Cardiac septum (tissue), 1 donor: ENCODE measurements at regions not wholly inside any gene's neighbourhood (a gene's known extent, or its start where the extent isn't known, plus 50 kb on each side); places are given as distances from the start of the nearest gene placed in this dataset.

Experiments
- DNase-seq: peaks from one replicate; pipeline ENCODE4 v3.0.0-alpha.2; 2020; ENCODE audit warnings: low spot score
- intact Hi-C: fragments of 100-400 bp; cut with DNase I; formaldehyde crosslinking; loops from one replicate; pipeline ENCODE4 v1.14.0; 2022
- donor health status: DM: no; HTN: no; CAD: no.

- intact Hi-C loops: no loop called here
- DNase-seq: no peak
Observed at GRCh38 chr18:71831039-71831438, 713.1 kb downstream of the CBLN2 start.

- intact Hi-C loops: no loop called here
- DNase-seq: no peak
Observed at GRCh38 chr18:71827301-71827700, 716.8 kb downstream of the CBLN2 start.

GRCh38 chr18:71815305-71815704, 728.8 kb downstream of the CBLN2 start:
- intact Hi-C loops: no loop called here
- no peak for DNase-seq

- intact Hi-C loops: no loop called here
- no peak for DNase-seq
Observed at GRCh38 chr18:71809711-71810110, 734.4 kb downstream of the CBLN2 start.

- intact Hi-C loops: no loop called here
Observed at GRCh38 chr18:71808616-71809015, 735.5 kb downstream of the CBLN2 start.

GRCh38 chr18:71807586-71807985, 736.6 kb downstream of the CBLN2 start:
- DNase-seq: no peak
- intact Hi-C loops: no loop called here

More at GRCh38 chr18:71808616-71809015, 735.5 kb downstream of the CBLN2 start:
- DNase-seq: no peak

- intact Hi-C loops: no loop called here
- no peak for DNase-seq
Observed at GRCh38 chr18:71798986-71799673, 745.0 kb downstream of the CBLN2 start.

- DNase-seq: no peak
- intact Hi-C loops: no loop called here
Observed at GRCh38 chr18:71797554-71797953, 746.6 kb downstream of the CBLN2 start.

- intact Hi-C loops: no loop called here
- DNase-seq: no peak
Observed at GRCh38 chr18:71784777-71785176, 759.4 kb downstream of the CBLN2 start.

- intact Hi-C loops: no loop called here
- DNase-seq: no peak
Observed at GRCh38 chr18:71760541-71760940, 783.6 kb downstream of the CBLN2 start.

GRCh38 chr18:71754246-71754645, 789.9 kb downstream of the CBLN2 start:
- no peak for DNase-seq
- intact Hi-C loops: no loop called here

GRCh38 chr18:71743634-71744033, 800.5 kb downstream of the CBLN2 start:
- intact Hi-C loops: no loop called here
- DNase-seq: no peak

GRCh38 chr18:71729611-71730010, 814.5 kb downstream of the CBLN2 start:
- DNase-seq: no peak
- intact Hi-C loops: no loop called here

- DNase-seq: no peak
- intact Hi-C loops: no loop called here
Observed at GRCh38 chr18:71727909-71728308, 816.2 kb downstream of the CBLN2 start.

- DNase-seq: no peak
- intact Hi-C loops: no loop called here
Observed at GRCh38 chr18:71725256-71725655, 818.9 kb downstream of the CBLN2 start.

GRCh38 chr18:71707985-71708500, 836.1 kb downstream of the CBLN2 start:
- no peak for DNase-seq
- intact Hi-C loops: no loop called here

GRCh38 chr18:71707400-71707799, 836.7 kb downstream of the CBLN2 start:
- intact Hi-C loops: no loop called here
- no peak for DNase-seq

GRCh38 chr18:71689416-71690160, 854.6 kb downstream of the CBLN2 start:
- DNase-seq: no peak
- intact Hi-C loops: no loop called here

- intact Hi-C loops: no loop called here
- no peak for DNase-seq
Observed at GRCh38 chr18:71682591-71682990, 861.6 kb downstream of the CBLN2 start.

GRCh38 chr18:71678144-71678543, 866.0 kb downstream of the CBLN2 start:
- DNase-seq: no peak
- intact Hi-C loops: no loop called here

GRCh38 chr18:71673954-71674353, 870.2 kb downstream of the CBLN2 start:
- intact Hi-C loops: no loop called here
- DNase-seq: no peak
